Ecto neural progenitor cell (in vitro differentiated cells): ENCODE measurements at regions not wholly inside any gene's neighbourhood (a gene's known extent, or its start where the extent isn't known, plus 50 kb on each side); places are given as distances from the start of the nearest gene placed in this dataset.

Experiments used
- DNase-seq: peaks from one replicate; pipeline ENCODE4 v3.0.0-alpha.2; 2018; ENCODE audit warnings: low spot score

GRCh38 chr4:100284129-100284880 is 94.0 kb upstream of the DDIT4L start:
- DNase-seq = no peak

GRCh38 chr4:100280807-100281206 is 90.5 kb upstream of the DDIT4L start:
- no peak for DNase-seq

DNA sequence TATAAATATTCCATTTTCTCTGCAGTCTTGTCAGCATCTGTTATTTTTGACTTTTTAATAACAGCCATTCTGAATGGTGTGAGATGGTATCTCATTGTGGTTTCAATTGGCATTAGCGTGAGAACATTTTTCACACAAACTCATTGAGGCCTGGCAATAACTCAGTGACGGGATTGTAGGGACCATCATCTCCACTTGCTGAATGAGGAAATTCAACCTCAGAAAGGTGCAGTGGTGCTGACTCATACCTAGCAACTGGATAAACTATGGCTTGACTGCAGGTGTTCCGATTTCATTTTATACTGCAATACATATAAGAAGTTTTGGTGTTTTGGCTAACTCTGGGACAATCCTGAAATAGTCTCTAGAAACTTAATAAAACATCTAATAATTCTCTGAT is 88.3 kb upstream of the DDIT4L start:
- DNase-seq = no peak

DNA sequence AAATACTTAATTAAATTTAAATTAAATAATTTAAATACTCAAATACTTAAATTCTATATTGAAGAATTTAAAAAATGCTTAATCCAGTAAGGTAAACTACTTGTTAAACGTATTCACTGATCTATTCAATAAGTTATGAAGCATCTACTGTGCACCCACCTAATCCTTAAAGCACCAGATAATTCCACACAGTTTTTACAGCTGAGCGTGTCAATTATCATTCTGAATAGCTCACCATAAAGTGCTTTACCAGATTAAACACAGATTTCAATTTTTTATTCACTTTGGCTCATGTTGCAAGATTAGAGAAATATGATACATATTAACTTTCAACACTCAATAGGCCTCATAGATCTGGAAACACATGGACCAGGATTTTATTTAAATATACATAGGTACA is 79.2 kb upstream of the DDIT4L start:
- DNase-seq = no peak

DNA sequence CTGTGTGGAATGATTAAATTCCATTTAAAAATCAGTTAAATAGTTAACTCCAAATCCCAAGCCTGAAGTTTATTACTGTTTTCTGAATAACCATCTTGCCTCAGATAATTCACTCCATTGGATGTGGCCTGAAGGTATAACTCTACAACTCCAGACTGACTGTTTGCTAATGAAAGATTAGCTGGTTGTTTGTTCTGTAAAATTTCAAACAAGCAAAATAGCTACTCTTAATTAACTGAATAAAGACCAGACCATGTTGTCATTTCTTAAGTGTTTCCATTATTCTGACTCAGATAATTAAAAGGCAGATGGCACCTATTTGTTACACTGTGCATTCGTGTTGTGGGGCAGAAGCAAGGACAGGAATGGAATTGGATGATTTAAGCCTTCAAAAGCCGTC is 78.5 kb upstream of the DDIT4L start:
- DNase-seq = no peak

DNA sequence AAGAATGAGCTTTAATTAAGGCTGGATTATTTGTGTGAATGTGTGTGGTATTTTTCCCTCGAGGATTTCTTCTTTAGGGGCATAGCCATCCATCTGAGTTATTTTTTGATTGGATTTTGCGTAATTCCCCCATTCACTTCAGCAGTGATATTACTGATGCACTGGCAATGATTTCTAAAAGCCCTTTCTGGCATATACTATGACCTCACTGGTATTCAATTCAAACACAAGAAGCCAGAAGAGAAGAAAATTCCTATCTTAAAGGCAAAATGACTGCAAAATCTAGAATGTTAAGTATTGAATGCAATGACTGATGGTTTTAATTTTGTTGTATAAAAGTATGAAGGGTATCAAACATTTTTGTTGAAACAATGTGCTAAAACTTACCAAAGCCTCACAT is 71.1 kb upstream of the DDIT4L start:
- no peak for DNase-seq

DNA sequence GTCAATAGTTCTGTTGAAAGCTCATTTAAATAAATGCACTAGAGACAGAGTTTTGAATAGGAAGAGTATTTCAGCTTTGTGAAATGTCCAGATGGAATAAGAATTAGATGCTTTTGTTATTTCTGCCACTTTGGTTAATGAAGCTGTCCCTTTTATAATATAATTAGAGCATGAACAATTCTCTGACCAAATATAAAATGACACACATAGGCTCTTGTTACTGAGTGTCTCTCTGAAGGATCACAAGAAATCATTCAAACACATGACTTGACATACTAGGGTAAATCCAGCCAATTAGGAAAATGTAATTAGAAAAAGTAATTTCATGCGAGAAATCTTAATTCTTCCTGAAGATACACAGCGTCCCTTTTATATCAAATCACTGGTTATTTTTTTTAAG is 68.4 kb upstream of the DDIT4L start:
- no peak for DNase-seq

- DNase-seq = no peak
Measured at GRCh38 chr4:100257567-100257966, 67.3 kb upstream of the DDIT4L start.

GRCh38 chr4:100254237-100254636 is 64.0 kb upstream of the DDIT4L start:
- no peak for DNase-seq

DNA sequence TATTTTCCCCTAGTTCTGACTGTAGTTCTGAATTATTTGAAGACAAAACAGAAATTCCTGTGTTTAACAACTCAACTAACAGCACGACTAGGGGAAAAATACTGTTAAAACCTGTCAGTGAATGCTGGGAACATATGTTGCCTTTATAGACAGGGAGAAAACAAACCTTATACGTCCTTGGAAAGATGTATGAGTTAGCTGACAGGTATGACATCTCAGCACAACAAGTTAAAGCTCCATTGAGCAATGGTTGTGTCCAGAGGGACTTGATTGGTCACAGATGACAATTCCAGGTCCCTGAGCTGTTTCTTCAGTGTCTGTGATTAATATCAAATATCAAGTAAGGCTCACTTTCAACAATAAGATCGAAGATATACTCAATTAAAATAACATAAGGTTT is 58.2 kb upstream of the DDIT4L start:
- DNase-seq = no peak

- no peak for DNase-seq
Measured at GRCh38 chr4:100246697-100247096, 56.4 kb upstream of the DDIT4L start.

GRCh38 chr4:100244347-100244746 is 54.1 kb upstream of the DDIT4L start:
- DNase-seq = no peak
